Neural progenitor cell (in vitro differentiated cells): ENCODE measurements at regions not wholly inside any gene's neighbourhood (a gene's known extent, or its start where the extent isn't known, plus 50 kb on each side); places are given as distances from the start of the nearest gene placed in this dataset.

Source experiments
- EZH2 ChIP-seq: fragments of 200-600 bp; sonication (generic); IDR thresholded peaks from 2 replicates; pipeline ENCODE4 v1.6.1; 2017; ENCODE audit warnings: antibody characterized with exemption, mild to moderate bottlenecking, moderate library complexity
- TF ChIP-seq, protein P1 (sequence below): fragments of 200-600 bp; sonication (generic); IDR thresholded peaks from 2 replicates; pipeline ENCODE4 v1.5.1; 2017; ENCODE audit warnings: antibody characterized with exemption, mild to moderate bottlenecking

- TF ChIP-seq, protein P1, sequence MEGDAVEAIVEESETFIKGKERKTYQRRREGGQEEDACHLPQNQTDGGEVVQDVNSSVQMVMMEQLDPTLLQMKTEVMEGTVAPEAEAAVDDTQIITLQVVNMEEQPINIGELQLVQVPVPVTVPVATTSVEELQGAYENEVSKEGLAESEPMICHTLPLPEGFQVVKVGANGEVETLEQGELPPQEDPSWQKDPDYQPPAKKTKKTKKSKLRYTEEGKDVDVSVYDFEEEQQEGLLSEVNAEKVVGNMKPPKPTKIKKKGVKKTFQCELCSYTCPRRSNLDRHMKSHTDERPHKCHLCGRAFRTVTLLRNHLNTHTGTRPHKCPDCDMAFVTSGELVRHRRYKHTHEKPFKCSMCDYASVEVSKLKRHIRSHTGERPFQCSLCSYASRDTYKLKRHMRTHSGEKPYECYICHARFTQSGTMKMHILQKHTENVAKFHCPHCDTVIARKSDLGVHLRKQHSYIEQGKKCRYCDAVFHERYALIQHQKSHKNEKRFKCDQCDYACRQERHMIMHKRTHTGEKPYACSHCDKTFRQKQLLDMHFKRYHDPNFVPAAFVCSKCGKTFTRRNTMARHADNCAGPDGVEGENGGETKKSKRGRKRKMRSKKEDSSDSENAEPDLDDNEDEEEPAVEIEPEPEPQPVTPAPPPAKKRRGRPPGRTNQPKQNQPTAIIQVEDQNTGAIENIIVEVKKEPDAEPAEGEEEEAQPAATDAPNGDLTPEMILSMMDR = peak; percentile 40
- no peak for TF ChIP-seq EZH2
These were observed 141.3 kb upstream of the VKORC1L1 start for GRCh38 chr7:65731562-65732035.
